Right ventricle myocardium inferior (tissue), 1 donor: ENCODE measurements at regions not wholly inside any gene's neighbourhood (a gene's known extent, or its start where the extent isn't known, plus 50 kb on each side); places are given as distances from the start of the nearest gene placed in this dataset.
"Not testable (repeated sequence)": the region's sequence is repeated elsewhere in the genome, so short reads cannot be mapped to it uniquely, and the experiment has no call there.

Source experiments
- ATAC-seq: fragments of 200-7000 bp; cut with Tn5 transposase; one replicate; pipeline ENCODE4 v1.9.1; 2020; ENCODE audit warnings: mild to moderate bottlenecking, moderate library complexity
- DNase-seq: peaks from one replicate; pipeline ENCODE4 v3.0.0; 2021; ENCODE audit errors: missing footprints
- intact Hi-C: fragments of 100-400 bp; cut with DNase I; formaldehyde crosslinking; loops from one replicate; pipeline ENCODE4 v1.11.0; 2022
- donor health status: DM: no; HTN: yes; CAD: no; lungs with severe emphysema.

DNA sequence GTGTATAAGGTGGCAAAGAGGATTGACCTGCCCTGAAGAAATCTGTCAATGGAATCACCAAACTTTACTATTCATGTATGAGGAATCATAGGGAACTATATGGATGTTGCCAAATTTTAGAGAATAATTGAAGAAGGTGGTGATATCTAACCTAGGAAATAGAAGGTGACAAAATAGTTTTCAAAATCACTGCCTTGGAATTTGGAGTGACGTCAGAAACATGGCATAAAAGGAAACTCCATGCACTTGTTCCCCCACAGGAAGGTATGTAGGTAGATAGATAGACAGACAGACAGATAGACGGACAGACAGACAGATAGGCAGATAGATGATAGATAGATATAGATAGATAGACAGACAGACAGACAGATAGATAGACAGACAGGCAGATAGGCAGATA, 793.9 kb upstream of the AMOT start:
- ATAC-seq (no peak), DNase-seq (no peak)
- intact Hi-C loops, result no loop called here

DNA sequence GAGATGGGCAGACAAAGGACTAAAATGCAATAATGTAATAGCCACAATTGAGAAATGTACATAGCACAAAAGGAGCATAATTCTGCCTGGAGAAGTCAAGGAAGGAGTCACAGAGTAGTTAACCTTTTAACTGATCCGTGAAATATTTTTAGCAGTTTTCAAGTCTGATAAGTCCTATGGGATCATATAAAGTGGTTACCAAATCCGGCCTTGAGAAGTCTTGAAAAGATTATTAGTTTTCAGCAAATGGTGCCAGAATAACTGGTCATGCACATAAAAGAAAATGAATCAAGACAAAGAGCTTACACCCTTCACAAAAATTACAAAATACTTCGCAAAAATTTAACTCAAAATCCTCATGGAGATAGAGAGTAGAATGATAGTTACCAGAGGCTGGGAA, 788.7 kb upstream of the AMOT start:
- ATAC-seq (no peak), DNase-seq (no peak)
- intact Hi-C loops, result no loop called here

DNA sequence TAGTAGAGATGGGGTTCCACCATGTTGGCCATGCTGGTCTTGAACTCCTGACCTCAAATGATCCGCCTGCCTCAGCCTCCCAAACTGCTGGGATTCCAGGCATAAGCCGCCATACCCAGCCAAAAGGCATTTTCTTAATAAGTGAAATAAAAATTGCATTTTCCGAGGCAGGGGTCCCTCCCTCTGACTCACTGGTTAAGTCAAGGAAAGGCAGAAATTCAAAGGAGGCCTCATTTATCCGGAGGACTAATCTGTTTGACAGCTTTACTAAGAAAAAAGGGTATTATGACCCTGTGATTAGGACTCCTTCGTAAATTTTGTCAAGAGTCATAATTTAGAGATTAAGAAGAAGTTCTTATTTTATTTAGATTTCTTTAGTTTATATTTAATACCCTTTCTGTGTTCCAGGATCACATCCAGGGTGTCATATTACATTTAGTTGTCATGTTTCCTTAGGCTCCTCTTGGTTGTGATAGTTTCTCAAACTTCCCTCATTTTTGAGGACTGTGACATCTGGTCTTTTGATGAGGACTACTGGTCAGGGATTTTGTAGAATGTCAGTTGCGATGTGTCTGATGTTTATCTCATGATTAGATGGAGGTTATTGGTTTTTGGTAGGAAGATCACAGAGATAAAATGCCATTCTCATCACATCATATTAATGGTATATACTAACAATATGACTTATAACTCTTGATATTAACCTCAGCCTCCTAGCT, 753.7 kb upstream of the AMOT start:
- ATAC-seq (no peak), DNase-seq (no peak)
- intact Hi-C loops, result no loop called here

DNA sequence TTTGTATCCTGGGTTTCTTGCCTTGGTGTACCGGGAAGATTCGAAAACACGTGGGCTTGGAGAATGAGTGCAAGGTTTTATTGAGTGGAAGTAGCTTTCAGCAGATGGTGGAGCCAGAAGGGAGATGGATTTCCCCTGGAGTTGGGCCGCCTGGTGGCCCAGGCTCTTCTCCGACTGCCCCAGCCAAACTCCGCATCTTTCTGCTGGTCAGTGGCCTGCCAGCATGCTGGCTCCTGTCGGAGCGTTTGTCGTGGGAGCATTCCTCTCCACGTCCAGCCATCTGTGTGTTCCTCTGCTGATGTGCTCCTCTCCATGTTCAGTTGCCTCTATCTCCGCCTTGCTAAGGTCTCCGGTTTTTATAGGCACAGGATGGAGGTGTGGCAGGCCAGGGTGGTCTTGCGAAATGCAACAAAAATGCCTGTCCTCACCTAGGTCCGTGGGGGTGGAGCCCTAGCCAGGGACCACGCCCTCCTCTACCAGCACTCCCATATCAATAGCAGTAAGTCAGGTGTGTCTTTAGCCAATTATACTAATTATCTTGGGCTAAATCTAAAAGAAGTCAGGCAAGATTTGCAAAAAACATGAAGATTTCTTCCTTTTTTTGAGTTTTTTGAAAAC, 745.8 kb upstream of the AMOT start:
- ATAC-seq, result no peak
- intact Hi-C loops, result no loop called here

DNA sequence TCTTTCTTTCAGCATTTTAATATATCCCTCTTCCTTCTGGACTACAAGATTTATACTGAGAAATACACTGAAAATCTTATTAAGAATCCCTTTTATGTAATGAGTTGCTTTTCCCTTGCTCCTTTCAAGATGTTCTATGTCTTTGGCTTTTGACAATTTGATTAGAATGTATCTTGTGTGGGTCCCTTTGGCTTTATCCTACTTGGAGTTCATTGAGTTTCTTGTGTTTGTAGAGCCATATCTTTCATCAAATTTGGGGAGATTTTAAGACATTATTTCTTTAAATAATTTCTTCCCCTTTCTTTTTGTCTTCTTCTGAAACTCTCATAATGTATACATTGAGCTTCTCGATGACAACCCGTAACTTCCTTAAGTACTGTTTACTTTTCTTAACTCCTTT, 739.9 kb upstream of the AMOT start:
- ATAC-seq, result no peak
- intact Hi-C loops, result no loop called here
- DNase-seq, result no peak

More for the DNA sequence above, 745.8 kb upstream of the AMOT start:
- no peak for DNase-seq

DNA sequence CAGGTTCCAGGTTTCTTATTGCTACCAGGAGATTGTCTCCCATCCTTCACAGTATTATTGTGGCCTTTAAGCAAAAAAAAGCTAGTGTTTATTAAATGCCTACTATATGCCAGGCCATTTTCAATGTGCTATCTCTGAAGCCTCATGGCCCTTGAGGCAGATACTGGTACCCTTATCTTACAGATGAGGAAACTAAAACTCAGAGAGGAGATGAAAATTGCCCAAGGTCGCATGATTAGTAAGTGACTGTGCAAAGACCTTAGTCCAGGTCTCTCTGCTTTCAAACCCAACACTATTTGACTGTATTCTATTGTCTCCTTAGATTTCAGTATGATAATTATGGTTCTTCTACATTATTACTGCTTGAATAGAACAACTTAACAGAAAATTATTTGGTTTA, 717.9 kb upstream of the AMOT start:
- intact Hi-C loops, result no loop called here
- DNase-seq (no peak), ATAC-seq (no peak)

DNA sequence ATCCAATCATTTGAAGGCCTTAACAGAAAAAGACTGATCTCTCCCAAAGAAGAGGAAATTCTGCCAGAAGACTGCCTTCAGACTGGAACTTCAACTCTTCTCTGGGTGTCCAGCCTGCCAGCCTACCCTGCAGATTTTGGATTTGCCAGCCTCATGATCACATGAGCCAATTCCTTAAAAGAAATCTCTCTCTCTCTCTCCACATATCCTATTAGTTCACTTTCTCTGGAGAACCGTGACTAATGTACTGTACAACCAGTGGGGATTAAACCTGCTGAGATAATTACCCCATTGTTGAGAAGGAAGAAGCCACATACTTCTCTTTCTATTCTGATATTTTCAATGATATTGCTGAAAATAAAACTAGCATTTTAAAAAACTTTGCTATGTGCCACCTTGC, 711.3 kb upstream of the AMOT start:
- no peak for DNase-seq
- ATAC-seq, result no peak
- intact Hi-C loops, result no loop called here

DNA sequence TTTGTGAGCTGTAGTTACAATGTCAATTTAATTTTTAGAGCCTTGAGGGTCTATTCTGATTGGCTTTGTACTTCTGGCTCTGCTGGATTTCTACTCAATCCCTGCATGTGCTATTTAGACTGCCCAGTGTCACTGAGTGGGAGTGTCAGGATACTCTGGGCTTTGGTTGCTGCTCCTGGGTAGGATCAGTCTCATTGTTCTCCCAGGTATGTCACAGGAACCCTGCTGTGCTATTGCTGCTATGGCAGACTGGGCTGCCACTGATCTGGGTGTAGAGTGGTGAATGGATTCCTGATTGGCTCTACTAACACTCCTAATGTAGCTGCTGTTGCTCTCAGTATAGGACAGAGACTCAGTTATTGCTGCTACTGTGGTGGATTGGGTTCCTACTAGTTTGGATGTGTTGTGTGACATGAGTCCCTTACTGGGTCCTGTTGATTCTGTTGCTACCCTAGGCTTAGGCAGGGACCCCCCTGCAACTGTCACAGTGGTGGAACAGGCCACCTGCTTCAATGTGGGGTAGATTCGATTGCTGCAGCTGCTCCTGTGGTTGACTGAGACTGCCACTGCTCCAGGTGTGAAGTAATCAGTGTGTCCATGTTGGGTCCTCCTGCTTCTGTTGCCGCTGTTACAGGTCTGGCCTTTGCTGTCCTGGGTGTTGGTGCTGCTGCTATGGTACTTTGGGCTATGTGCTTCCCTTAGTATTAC, 707.8 kb upstream of the AMOT start:
- ATAC-seq (no peak), DNase-seq (no peak)
- intact Hi-C loops, result no loop called here

DNA sequence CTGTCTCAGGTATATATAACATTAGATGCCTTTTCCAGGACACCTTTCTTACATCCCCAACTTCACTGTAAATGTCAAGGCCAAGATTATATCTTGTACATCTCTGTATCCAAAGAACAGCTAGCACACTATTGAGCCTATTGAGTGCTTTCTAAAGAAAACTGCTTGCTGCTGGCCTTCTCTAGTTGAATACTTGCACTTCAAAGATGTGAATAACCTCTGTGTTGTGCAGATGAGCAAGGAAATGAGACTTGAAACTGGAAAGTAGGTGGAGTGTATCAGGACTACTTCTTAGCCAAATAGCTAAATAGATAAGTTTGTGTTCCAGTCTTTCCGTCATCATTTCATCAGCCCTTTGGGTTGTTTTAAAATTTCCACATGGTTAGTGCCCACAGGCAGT, 704.4 kb upstream of the AMOT start:
- intact Hi-C loops, result no loop called here
- ATAC-seq (no peak), DNase-seq (no peak)

DNA sequence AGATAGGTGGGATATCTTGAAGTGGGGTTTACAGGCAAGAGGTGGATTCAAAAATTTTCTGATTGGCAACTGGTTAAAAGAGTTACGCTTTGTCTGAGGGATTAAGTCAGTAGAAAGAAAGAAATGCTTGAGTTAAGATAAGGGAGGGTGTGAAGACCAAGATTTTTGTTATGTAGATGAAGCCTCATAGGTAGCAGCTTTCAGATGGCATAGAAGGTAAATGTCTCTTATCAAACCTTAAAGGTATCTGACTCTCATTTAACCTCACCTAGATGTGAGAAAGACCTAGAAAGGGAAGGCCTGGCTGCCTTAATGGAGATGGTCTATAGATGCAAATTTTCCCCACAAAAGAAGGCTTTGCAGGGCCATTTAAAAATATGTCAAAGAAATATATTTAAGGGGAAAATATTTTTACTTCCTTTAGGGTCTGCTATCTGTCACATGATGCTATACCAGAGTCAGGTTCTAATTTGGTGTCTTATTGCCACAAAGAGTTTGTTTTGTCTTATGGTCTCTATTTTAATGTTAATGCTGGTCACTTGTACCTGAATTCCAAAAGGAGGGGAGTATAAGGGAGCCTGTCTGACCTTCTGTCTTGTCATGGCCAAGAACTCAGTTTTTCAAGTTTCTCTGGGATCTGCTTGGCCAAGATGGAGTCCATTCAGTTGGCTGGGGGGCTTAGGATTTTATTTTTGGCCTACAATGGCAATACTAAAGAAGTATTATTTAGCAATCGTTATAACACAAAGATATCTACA, 699.1 kb upstream of the AMOT start:
- intact Hi-C loops, result no loop called here
- no peak for ATAC-seq

DNA sequence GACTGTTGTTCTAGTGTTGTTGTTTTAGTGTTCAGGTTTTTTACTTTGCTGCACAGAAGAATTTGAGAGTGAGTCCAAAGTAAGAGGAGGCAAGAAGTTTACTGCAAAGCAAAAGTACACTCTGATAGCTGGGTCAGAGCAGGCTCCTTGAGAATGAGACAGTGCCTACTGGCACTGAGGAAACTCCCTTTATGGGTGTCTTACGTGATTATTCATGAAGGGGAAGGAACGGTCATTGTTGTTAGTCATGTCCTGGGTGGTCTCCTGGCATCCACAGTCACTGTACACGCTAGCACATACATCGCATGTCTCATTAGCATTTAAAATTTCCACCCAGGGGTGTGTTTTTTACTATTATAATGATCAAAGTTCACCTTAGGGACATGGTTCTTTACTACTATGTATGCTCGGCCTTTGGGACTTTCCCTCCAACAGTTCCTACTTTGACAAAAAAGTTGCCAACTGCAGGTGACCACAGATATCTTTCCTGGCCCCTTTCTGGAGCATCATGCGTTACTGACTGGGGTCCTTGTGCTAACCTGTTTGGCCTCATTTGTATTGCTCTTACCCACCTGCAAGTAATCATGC, 688.9 kb upstream of the AMOT start:
- DNase-seq (no peak), ATAC-seq (no peak)
- intact Hi-C loops, result no loop called here

More for the DNA sequence above, 699.1 kb upstream of the AMOT start:
- no peak for DNase-seq

DNA sequence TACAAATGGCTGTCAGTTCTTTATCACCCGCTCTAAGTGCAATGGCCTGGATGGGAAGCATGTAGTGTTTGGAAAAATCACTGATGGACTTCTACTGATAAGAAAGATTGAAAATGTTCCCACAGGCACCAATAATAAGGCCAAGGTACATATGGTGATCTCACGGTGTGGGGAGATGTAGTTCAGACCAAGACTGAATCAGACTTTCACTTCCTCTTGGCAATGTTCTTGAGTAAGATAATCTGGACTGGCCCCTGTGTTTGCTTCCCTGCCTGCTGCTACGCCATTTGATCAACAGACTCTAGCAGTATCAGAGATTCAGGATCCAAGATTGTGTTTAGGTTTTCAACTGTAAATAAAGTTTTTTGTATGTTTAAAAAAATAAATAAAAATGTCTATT, 682.2 kb upstream of the AMOT start:
- no peak for ATAC-seq
- intact Hi-C loops, result no loop called here
- DNase-seq, result no peak

DNA sequence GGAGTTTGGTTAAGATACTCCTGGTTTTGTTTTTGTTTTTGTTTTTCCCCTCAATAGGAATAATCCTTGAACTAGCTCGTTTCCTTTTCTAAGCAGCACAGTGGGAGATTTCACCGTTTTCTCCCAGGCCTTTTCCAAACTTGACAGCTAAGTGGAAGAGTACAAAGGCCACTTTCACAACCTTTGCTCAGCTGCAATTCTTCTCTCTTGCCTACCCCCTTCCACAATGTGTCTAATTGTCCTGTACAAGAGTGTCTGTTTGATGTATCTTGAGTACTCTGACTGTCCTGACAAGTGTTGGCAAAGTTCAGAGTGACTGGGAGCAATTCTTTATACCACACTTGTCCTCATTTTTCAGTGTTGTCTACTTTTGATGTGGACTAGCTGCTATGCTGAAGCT, 674.3 kb upstream of the AMOT start:
- ATAC-seq (no peak), DNase-seq (no peak)
- intact Hi-C loops, result no loop called here

DNA sequence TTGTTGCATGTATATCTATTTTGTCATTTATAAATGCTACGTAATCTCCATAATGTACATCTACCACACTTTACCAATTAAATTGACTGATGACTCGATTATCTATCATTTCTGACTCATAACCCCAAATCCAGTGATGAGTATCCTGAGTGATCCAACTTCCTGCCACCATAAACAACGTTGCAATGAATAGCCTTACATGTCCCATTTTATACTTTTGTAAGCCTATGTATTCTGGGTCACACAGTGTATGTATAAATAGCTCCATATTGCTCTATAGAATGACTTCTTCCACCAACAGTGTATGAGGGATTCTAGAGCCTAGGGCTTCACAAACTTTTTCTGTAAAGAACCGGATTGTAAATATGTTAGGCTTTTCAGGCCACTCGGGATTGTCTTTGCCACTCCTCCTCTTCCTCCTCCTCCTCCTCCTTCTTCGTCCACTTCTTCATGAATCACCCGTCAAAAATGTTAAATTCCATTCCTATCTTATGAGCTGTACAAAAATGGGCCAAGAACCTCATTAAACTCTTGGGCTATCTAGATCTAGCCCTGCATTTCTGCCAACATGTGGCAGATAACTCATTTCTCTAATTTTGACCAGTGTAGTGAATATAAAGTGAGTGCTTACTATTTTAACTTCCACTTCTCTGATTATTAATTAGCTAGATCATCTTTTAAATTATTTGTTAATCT, 672.2 kb upstream of the AMOT start:
- intact Hi-C loops, result no loop called here
- ATAC-seq, result no peak
- no peak for DNase-seq

DNA sequence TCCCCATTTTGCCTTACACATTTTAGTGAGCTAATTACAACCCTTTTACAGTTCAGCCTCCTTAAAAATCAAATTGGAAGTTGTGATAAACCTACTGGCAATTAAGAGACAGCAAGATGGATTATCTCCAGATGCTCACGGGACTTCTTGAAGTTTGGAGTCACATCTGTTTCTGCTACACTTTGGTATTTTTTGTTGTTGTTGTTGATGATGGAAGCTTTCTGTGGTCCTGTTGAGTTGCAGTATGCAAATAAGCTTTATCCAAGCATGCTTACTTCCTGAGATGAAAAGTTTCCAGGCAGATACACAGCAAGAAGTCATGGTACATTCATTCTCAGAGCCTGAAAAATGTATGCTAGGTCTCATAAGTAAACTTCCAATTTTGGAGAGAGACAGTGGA, 670.0 kb upstream of the AMOT start:
- ATAC-seq (no peak), DNase-seq (no peak)
- intact Hi-C loops, result no loop called here

DNA sequence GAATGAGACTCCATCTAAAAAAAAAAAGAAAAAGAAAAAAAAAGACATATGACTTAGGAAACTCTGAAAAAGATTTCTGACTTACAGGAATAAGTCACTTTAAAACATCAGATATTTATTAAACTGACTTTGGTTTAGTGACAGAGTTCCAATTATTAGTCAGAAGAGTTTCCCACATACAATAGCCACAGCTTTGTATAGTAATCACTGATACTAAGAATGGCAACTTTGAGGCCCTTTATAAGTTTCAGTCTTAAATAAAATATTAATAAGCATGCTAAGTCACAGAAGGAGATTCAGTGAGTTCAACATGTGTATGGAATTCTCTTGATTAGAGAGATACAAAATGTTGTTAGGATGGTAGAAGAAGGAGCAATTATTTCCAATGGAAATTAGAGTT, 652.3 kb upstream of the AMOT start:
- intact Hi-C loops, result no loop called here
- DNase-seq (no peak), ATAC-seq (no peak)

DNA sequence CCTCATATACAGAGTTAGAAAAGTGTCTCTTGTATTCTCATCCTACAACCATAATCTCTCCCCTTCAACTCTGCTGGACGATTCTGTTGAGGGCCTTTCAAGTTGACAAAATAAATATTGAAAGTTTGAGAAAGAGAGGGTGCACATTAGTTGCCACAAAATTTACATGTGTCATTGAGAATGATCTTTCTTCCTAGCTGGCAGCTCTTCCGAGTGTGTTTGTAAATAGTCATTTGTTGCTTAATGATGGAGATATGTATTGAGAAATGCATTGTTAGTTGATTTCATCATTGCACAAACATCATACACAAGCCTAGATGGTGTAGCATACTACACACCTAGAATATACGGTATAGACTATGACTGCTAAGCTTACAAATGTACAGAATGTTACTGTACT, 632.8 kb upstream of the AMOT start:
- DNase-seq (no peak), ATAC-seq (no peak)
- intact Hi-C loops, result no loop called here

DNA sequence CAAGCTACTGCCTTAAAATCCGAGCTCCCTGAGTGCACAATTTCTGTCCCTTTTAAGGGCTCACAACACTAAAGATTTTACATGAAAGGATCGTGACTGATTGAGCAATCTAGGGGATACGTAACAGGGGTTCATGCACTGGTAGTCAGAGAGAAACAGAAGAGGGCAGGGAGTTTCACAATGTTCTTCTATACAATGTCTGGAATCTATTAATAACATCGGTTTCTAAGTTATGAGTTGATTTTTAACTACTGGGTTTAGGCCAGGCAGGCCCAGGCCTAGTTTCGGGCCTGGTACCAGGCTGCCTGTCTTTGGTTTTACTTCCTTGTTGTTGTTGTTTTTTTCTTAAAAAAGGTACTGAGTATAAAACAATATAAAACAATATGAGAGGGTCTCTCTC, 632.4 kb upstream of the AMOT start:
- DNase-seq, ATAC-seq, intact Hi-C loops: not testable (repeated sequence)

DNA sequence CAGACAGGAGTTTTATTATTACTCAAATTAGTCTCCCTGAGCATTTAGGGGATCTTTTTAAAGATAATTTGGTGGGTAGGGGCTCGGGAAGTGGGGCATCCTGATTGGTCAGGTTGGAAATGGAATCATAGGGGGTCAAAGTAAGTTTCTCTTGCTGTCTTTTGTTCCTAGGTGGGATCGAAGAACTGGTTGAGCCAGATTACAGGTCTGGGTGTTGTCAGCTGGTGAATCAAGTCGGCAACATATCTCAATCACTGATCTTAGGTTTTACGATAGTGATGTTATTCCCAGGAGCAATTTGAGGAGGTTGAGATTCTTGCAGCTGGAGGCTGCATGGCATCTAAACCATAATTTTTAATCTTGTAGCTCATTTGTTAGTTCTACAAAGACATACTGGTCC, 629.5 kb upstream of the AMOT start:
- intact Hi-C loops, result no loop called here
- ATAC-seq, result no peak
- DNase-seq, result no peak
